ENCODE measurements at regions not wholly inside any gene's neighbourhood (a gene's known extent, or its start where the extent isn't known, plus 50 kb on each side); places are given as distances from the start of the nearest gene placed in this dataset.

DNA sequence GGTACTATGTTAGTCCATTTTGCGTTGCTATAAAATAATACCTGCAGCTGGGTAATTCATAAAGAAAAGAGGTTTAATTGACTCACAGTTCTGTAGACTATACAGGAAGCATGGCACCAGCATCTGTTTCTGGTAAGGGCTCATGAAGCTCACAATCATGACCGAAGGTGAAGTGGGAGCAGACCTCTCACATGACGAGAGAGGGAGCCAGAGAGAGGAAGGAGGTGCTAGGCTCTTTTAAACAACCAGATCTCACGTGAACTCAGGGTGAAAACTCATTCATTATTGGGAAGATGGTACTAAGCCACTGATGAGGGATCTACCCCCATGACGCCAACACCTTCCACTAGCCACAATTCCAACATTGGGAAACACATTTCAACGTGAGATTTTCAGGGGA, 301.7 kb upstream of the MDFIC2 start:
- TF ChIP-seq, protein P1, sequence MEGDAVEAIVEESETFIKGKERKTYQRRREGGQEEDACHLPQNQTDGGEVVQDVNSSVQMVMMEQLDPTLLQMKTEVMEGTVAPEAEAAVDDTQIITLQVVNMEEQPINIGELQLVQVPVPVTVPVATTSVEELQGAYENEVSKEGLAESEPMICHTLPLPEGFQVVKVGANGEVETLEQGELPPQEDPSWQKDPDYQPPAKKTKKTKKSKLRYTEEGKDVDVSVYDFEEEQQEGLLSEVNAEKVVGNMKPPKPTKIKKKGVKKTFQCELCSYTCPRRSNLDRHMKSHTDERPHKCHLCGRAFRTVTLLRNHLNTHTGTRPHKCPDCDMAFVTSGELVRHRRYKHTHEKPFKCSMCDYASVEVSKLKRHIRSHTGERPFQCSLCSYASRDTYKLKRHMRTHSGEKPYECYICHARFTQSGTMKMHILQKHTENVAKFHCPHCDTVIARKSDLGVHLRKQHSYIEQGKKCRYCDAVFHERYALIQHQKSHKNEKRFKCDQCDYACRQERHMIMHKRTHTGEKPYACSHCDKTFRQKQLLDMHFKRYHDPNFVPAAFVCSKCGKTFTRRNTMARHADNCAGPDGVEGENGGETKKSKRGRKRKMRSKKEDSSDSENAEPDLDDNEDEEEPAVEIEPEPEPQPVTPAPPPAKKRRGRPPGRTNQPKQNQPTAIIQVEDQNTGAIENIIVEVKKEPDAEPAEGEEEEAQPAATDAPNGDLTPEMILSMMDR (IDR thresholded peaks at IDR 0.05): no peak
- TF ChIP-seq POLR2A (IDR thresholded peaks at IDR 0.05): no peak
